HCT116 (cell line): ENCODE measurements at regions not wholly inside any gene's neighbourhood (a gene's known extent, or its start where the extent isn't known, plus 50 kb on each side); places are given as distances from the start of the nearest gene placed in this dataset.

Source experiments
- ATAC-seq: fragments of 200-7000 bp; cut with Tn5 transposase; 2 replicates; pipeline ENCODE4 v1.9.1; 2020; ENCODE audit warnings: mild to moderate bottlenecking, moderate library complexity
- BruUV-seq: library from RNA; stranded (reverse); fragments of 400-500 nt; replicated peaks from 2 replicates; lab custom pipeline; 2021; lab: Mats Ljungman, UMichigan
- CTCF ChIA-PET: fragments of 300-600 bp; sonication (Branson Sonifier 250); formaldehyde crosslinking; loops from one replicate; lab custom pipeline; 2021; ENCODE audit warnings: antibody characterized with exemption; lab: Charles Lee
- POLR2A ChIA-PET: fragments of 300-600, 350-600 bp; sonication (Branson Sonifier 250); formaldehyde crosslinking; loops from one replicate; lab custom pipeline; 2021; ENCODE audit warnings: antibody characterized with exemption; lab: Charles Lee
- RAD21 ChIA-PET, 2 experiments: fragments of 300-600 bp; sonication (Branson Sonifier 250); formaldehyde crosslinking; loops; one replicate each; lab custom pipeline; 2023; ENCODE audit warnings: low total read pairs in 2 of 2; ENCODE audit not compliant: uncharacterized antibody in 2 of 2, unreplicated experiment in 2 of 2, low non-redundant PET in 1 of 2; lab: Charles Lee
- DNase-seq: peaks from one replicate; pipeline ENCODE4 v3.0.0-alpha.2; 2010; ENCODE audit warnings: low read depth, low spot score
- H2AFZ ChIP-seq: fragments of 200-600 bp; shearing (Covaris generic), sonication (generic); 2 replicates; pipeline ENCODE4 v1.6.1; 2017; ENCODE audit warnings: low read depth, mixed run types, mixed read lengths, antibody characterized with exemption, low read length; ENCODE audit not compliant: poor library complexity, severe bottlenecking
- H3K27ac ChIP-seq: 2 replicates; pipeline ENCODE4 v1.5.1; 2012; ENCODE audit warnings: low read depth, low read length
- H3K27me3 ChIP-seq: fragments of 200-600 bp; sonication (generic); 2 replicates; pipeline ENCODE4 v1.6.1; 2016; ENCODE audit warnings: mixed run types, low read length, mixed read lengths; ENCODE audit not compliant: insufficient read depth
- H3K36me3 ChIP-seq, 2 experiments: fragments of 200-500 bp in 1 of 2; fragments of 200-600 bp in 1 of 2; sonication (Bioruptor generic) in 1 of 2; sonication (generic) in 1 of 2; 2 replicates each; pipeline versions ENCODE4 v1.5.1 to v1.6.1; 2014 to 2016; ENCODE audit warnings: low read length in 2 of 2, inconsistent platforms in 1 of 2, mixed read lengths in 1 of 2, mixed run types in 1 of 2; ENCODE audit not compliant: insufficient read depth in 2 of 2, control insufficient read depth in 1 of 2
- H3K4me1 ChIP-seq, 2 experiments: fragments of 200-600 bp in 1 of 2; sonication (generic) in 1 of 2; 2 replicates each; pipeline versions ENCODE4 v1.5.1 to v1.6.1; 2012 to 2017; ENCODE audit warnings: low read length in 2 of 2, inconsistent platforms in 1 of 2, mild to moderate bottlenecking in 1 of 2, mixed read lengths in 1 of 2, mixed run types in 1 of 2, moderate library complexity in 1 of 2; ENCODE audit not compliant: insufficient read depth in 2 of 2, control insufficient read depth in 1 of 2
- H3K4me2 ChIP-seq: fragments of 200-600 bp; sonication (generic); 2 replicates; pipeline ENCODE4 v1.6.1; 2017; ENCODE audit warnings: mixed run types, low read length, mixed read lengths
- H3K4me3 ChIP-seq, 2 experiments: fragments of 200-600 bp in 1 of 2; sonication (generic) in 1 of 2; replicated peaks in 1 of 2; 2 replicates each; pipeline ENCODE4 v1.5.1; 2011 to 2016; ENCODE audit warnings: low read length in 2 of 2, control low read depth in 1 of 2, low read depth in 1 of 2, mild to moderate bottlenecking in 1 of 2, mixed read lengths in 1 of 2, mixed run types in 1 of 2
- H3K79me2 ChIP-seq: fragments of 200-600 bp; sonication (generic); 2 replicates; pipeline ENCODE4 v1.6.1; 2017; ENCODE audit warnings: mild to moderate bottlenecking, mixed run types, low read length, moderate library complexity, mixed read lengths; ENCODE audit not compliant: insufficient read depth
- H3K9ac ChIP-seq: fragments of 200-600 bp; sonication (generic); 2 replicates; pipeline ENCODE4 v1.6.1; 2016; ENCODE audit warnings: low read length, mixed read lengths
- H3K9me2 ChIP-seq: fragments of 200-600 bp; sonication (generic), shearing (Covaris generic); 2 replicates; pipeline ENCODE4 v1.6.1; 2017; ENCODE audit warnings: mixed run types, mild to moderate bottlenecking, moderate library complexity; ENCODE audit not compliant: insufficient read depth
- H3K9me3 ChIP-seq, 2 experiments: fragments of 200-500 bp in 1 of 2; fragments of 200-600 bp in 1 of 2; sonication (Bioruptor generic) in 1 of 2; sonication (generic) in 1 of 2; 2 replicates each; pipeline ENCODE4 v1.6.1; 2014 to 2017; ENCODE audit warnings: low read length in 2 of 2, mixed read lengths in 2 of 2, inconsistent platforms in 1 of 2, low read depth in 1 of 2, mild to moderate bottlenecking in 1 of 2, mixed run types in 1 of 2, moderate library complexity in 1 of 2; ENCODE audit not compliant: control insufficient read depth in 1 of 2, insufficient read depth in 1 of 2
- H4K20me1 ChIP-seq: fragments of 200-600 bp; sonication (generic), shearing (Covaris generic); 2 replicates; pipeline ENCODE4 v1.6.1; 2017; ENCODE audit warnings: mixed run types, mild to moderate bottlenecking, moderate library complexity; ENCODE audit not compliant: insufficient read depth
- CEBPB ChIP-seq: IDR thresholded peaks from 2 replicates; pipeline ENCODE4 v1.6.1; 2012; ENCODE audit warnings: low read depth
- EZH2 ChIP-seq: fragments of 200-600 bp; sonication (generic); IDR thresholded peaks from 2 replicates; pipeline ENCODE4 v1.6.1; 2017; ENCODE audit warnings: antibody characterized with exemption, mixed run types
- FOSL1 ChIP-seq: IDR thresholded peaks from 2 replicates; pipeline ENCODE4 v1.6.1; 2012; ENCODE audit warnings: low read depth
- POLR2A ChIP-seq: IDR thresholded peaks from 2 replicates; pipeline ENCODE4 v1.7.0; 2011; ENCODE audit warnings: borderline replicate concordance; ENCODE audit not compliant: insufficient read depth, insufficient read length; ENCODE audit errors: extremely low read depth
- RAD21 ChIP-seq: IDR thresholded peaks from 2 replicates; pipeline ENCODE4 v1.6.1; 2012; ENCODE audit warnings: low read depth, mild to moderate bottlenecking
- TCF7L2 ChIP-seq: IDR thresholded peaks from 2 replicates; pipeline ENCODE4 v1.7.0; 2011; ENCODE audit warnings: borderline replicate concordance, inconsistent platforms; ENCODE audit not compliant: insufficient read depth, insufficient read length; ENCODE audit errors: extremely low read depth
- ZFX ChIP-seq: fragments of 450-650 bp; IDR thresholded peaks from 2 replicates; pipeline ENCODE4 v1.6.1; 2017
- intact Hi-C: fragments of 100-400 bp; cut with micrococcal nuclease; formaldehyde crosslinking; loops from 2 replicates; pipeline ENCODE4 v1.10.0; 2022
- TF ChIP-seq, protein P1 (sequence below): IDR thresholded peaks from 2 replicates; pipeline ENCODE4 v1.6.1; 2012; ENCODE audit warnings: low read depth
- TF ChIP-seq, protein P2 (sequence below): IDR thresholded peaks from 2 replicates; pipeline ENCODE4 v1.6.1; 2012

DNA sequence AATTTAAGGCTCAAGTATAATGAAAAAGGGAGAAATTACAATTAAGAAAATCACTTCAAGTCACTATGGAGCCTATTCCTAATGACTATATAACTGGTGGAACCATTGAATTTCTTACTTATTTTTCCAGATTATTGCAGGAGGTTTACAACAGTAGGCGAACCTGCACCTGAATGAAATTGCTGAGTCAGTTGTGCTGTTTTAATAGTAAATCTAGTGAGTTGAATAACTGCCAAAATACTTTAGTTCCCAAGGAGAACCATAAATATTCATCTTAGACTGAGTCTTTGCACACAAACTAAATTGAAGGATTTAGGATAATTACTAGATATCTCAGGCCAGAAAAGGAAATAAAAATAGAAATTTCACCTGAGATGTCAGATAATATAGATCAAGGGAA, 1052.8 kb downstream of the NAALADL2 start:
- DNase-seq = no peak
- TF ChIP-seq, protein P1, sequence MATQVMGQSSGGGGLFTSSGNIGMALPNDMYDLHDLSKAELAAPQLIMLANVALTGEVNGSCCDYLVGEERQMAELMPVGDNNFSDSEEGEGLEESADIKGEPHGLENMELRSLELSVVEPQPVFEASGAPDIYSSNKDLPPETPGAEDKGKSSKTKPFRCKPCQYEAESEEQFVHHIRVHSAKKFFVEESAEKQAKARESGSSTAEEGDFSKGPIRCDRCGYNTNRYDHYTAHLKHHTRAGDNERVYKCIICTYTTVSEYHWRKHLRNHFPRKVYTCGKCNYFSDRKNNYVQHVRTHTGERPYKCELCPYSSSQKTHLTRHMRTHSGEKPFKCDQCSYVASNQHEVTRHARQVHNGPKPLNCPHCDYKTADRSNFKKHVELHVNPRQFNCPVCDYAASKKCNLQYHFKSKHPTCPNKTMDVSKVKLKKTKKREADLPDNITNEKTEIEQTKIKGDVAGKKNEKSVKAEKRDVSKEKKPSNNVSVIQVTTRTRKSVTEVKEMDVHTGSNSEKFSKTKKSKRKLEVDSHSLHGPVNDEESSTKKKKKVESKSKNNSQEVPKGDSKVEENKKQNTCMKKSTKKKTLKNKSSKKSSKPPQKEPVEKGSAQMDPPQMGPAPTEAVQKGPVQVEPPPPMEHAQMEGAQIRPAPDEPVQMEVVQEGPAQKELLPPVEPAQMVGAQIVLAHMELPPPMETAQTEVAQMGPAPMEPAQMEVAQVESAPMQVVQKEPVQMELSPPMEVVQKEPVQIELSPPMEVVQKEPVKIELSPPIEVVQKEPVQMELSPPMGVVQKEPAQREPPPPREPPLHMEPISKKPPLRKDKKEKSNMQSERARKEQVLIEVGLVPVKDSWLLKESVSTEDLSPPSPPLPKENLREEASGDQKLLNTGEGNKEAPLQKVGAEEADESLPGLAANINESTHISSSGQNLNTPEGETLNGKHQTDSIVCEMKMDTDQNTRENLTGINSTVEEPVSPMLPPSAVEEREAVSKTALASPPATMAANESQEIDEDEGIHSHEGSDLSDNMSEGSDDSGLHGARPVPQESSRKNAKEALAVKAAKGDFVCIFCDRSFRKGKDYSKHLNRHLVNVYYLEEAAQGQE = no peak
- TF ChIP-seq, protein P2, sequence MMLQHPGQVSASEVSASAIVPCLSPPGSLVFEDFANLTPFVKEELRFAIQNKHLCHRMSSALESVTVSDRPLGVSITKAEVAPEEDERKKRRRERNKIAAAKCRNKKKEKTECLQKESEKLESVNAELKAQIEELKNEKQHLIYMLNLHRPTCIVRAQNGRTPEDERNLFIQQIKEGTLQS = no peak
- TF ChIP-seq ZFX = no peak
- no peak for TF ChIP-seq EZH2
- TF ChIP-seq TCF7L2 = no peak
- no peak for TF ChIP-seq CEBPB
- TF ChIP-seq FOSL1 = no peak
- no peak for TF ChIP-seq POLR2A
- no peak for TF ChIP-seq RAD21
- POLR2A ChIA-PET = no interaction called here
- no peaks in the 10 kb centered on the region for H3K79me2 ChIP-seq
- H3K27ac ChIP-seq = no peak overlapping the region
- no peaks in the 10 kb centered on the region for H3K9me2 ChIP-seq
- RAD21 ChIA-PET = no interaction called here
- H3K9me3 ChIP-seq = no peaks in the 10 kb centered on the region
- intact Hi-C loops = no loop called here
- no peaks in the 10 kb centered on the region for H3K36me3 ChIP-seq
- BruUV-seq = no TSS peak
- no peak overlapping the region for H3K4me3 ChIP-seq
- CTCF ChIA-PET = no interaction called here
- no peaks in the 10 kb centered on the region for H3K4me1 ChIP-seq
- peak overlapping the region; percentile 17 for H2AFZ ChIP-seq
- H3K27me3 ChIP-seq = no peaks in the 10 kb centered on the region
- no peak overlapping the region for H3K4me2 ChIP-seq
- ATAC-seq = no peak
- H3K9ac ChIP-seq = no peak overlapping the region
- H4K20me1 ChIP-seq = no peaks in the 10 kb centered on the region
